Coronary artery (tissue), 2 donors: ENCODE measurements at regions not wholly inside any gene's neighbourhood (a gene's known extent, or its start where the extent isn't known, plus 50 kb on each side); places are given as distances from the start of the nearest gene placed in this dataset.
"Not testable (repeated sequence)": the region's sequence is repeated elsewhere in the genome, so short reads cannot be mapped to it uniquely, and the experiment has no call there.

Experiments
- DNase-seq: peaks from one replicate; pipeline ENCODE4 v3.0.0-alpha.2; 2017; ENCODE audit warnings: low spot score
- H3K27ac ChIP-seq, 2 donors: fragments of 200-600 bp; sonication (generic); one replicate each; pipeline ENCODE4 v1.5.1; 2016 to 2019
- H3K4me3 ChIP-seq: fragments of 200-600 bp; sonication (generic); 2 replicates; pipeline ENCODE4 v1.5.1; 2016; ENCODE audit warnings: mild to moderate bottlenecking, moderate library complexity
- CTCF ChIP-seq: fragments of 200-600 bp; sonication (generic); IDR thresholded peaks from one replicate; pipeline ENCODE4 v1.5.1; 2019; ENCODE audit warnings: antibody characterized with exemption

- H3K27ac ChIP-seq = no peak overlapping the region
- no peak overlapping the region for H3K4me3 ChIP-seq
- no peak for TF ChIP-seq CTCF
- no peak for DNase-seq
Observed at GRCh38 chr3:82610236-82610635, 848.8 kb upstream of the GBE1 start.

- no peak overlapping the region for H3K27ac ChIP-seq
- H3K4me3 ChIP-seq = no peak overlapping the region
- DNase-seq = no peak
- no peak for TF ChIP-seq CTCF
Observed at GRCh38 chr3:82607391-82607790, 845.9 kb upstream of the GBE1 start.

- TF ChIP-seq CTCF = no peak
Observed at GRCh38 chr3:82596805-82597204, 835.4 kb upstream of the GBE1 start.

GRCh38 chr3:82595530-82595929 is 834.1 kb upstream of the GBE1 start:
- H3K27ac ChIP-seq = no peak overlapping the region
- DNase-seq = no peak
- TF ChIP-seq CTCF = no peak
- H3K4me3 ChIP-seq = no peak overlapping the region

More at GRCh38 chr3:82596805-82597204, 835.4 kb upstream of the GBE1 start:
- no peak overlapping the region for H3K4me3 ChIP-seq
- H3K27ac ChIP-seq = no peak overlapping the region
- no peak for DNase-seq

- TF ChIP-seq CTCF = no peak
- no peak overlapping the region for H3K4me3 ChIP-seq
- no peak overlapping the region for H3K27ac ChIP-seq
- no peak for DNase-seq
Observed at GRCh38 chr3:82587174-82587573, 825.7 kb upstream of the GBE1 start.

- no peak for TF ChIP-seq CTCF
- no peak overlapping the region for H3K27ac ChIP-seq
- DNase-seq = no peak
- H3K4me3 ChIP-seq = no peak overlapping the region
Observed at GRCh38 chr3:82586414-82586813, 825.0 kb upstream of the GBE1 start.

- not testable (repeated sequence) for DNase-seq, H3K27ac ChIP-seq, H3K4me3 ChIP-seq
Observed at GRCh38 chr3:82586002-82586401, 824.6 kb upstream of the GBE1 start.

- not testable (repeated sequence) for H3K27ac ChIP-seq
Observed at GRCh38 chr3:82585591-82585990, 824.1 kb upstream of the GBE1 start.

GRCh38 chr3:82584861-82585260 is 823.4 kb upstream of the GBE1 start:
- H3K27ac ChIP-seq, H3K4me3 ChIP-seq, DNase-seq: not testable (repeated sequence)

More at GRCh38 chr3:82585591-82585990, 824.1 kb upstream of the GBE1 start:
- DNase-seq, H3K4me3 ChIP-seq: not testable (repeated sequence)

- not testable (repeated sequence) for H3K27ac ChIP-seq, H3K4me3 ChIP-seq, DNase-seq
Observed at GRCh38 chr3:82584415-82584814, 823.0 kb upstream of the GBE1 start.
